ENCODE measurements at regions not wholly inside any gene's neighbourhood (a gene's known extent, or its start where the extent isn't known, plus 50 kb on each side); places are given as distances from the start of the nearest gene placed in this dataset.

DNA sequence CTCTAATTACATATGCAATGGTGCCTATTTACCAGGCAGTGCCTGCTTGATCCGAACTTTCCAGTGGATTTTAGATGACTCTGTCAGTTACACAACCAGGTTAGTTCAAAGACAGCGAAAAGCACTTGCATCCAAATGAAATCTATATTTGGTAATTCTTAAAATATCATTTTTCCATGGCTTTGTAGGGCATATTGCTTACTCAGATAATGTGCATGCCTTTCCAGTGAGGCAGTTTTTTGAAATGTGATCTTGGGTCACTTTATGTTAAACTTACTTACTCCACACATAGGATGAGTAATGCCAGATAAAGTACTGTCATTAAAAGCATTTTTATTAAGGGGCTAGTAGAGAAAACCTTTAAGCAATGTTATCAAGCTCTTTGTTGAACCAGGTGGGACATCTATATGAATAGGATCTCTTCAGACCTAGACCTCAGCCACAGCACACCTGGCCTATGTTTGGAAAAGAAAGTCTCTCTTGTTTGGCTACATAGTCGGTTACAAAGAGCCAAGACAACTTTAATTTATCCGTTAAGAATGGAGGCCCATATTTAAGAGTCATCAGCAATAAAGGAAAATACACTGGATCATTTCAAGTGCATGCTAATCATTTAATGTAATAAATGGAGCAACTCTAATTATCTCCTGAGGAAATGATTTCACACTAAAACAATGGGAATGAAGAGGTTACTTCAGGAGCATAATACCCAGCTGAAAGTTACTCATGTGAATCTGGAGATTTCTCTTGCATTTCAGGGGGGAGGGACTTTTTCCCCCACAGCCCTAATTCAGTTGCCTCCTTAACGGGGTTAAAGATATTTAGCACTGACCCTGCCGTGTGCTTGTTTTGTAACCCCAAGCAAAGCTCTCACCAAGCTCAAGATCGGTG, 56.3 kb upstream of the TMCO5A start:
- POLR2A ChIA-PET, result no interaction called here
- CTCF ChIA-PET, result interaction anchor here (0.7 kb wide), 1 partner anchor 13 kb away, joined by 3 read pairs; no protein-coding TSS in a partner anchor

DNA sequence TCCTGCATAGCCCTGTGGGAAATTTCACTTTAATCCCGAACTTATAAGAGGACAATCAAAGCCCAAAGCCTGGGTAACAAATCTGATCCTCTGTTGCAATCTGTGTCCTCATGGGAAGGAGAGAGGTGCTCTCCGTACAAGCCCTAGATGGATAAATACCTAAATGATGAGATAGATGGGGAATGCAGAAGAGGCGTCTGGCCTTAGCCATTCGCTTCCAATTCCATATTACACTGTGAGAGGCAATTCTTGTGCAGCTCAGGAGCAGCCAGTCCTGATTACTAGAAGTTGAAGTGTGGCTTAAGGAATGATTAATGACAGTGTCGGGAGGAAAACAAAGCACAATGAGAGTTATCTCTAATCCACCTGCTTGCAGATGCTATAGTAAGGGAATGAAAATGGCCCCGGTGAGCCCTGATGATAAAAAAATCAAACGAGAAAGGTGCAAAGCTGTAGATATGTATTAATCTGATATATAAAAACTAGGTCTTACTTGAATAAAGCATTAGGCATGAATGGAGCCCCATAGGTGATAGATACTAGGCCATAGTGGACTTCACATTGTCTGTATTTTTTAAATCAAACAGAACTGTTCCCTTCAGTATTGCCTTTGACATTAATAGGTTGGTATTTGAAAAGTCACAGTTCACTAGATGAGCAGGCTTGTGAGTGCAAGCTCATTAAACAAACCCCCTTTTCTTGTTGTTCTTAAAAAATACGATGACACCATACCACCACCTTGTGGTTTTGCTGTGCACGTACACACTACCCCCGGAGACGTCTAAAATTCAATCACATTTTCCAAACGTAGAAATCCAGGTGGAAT, 54.2 kb upstream of the TMCO5A start:
- ChIA-PET CTCF (interaction anchor here (0.6 to 3.0 kb wide), 12 partner anchors 10 to 741 kb away, joined by 3 to 21 read pairs (median 4); no protein-coding TSS in a partner anchor), POLR2A (no interaction called here)
- TF ChIP-seq BHLHE40 (IDR thresholded peaks at IDR 0.05; ENCODE audit: low read depth, low read length) (no peak), RAD21 (conservative IDR thresholded peaks at IDR 0.05 in 1 of 2, IDR thresholded peaks at IDR 0.05 in 1 of 2) (peak; percentile 70 to 71), KDM5A (IDR thresholded peaks at IDR 0.05) (no peak), FOSL2 (IDR thresholded peaks at IDR 0.05) (no peak), FOSL2 (CRISPR knock-in tag; IDR thresholded peaks at IDR 0.05) (no peak), RNF2 (IDR thresholded peaks at IDR 0.05; ENCODE audit: borderline replicate concordance, low read depth) (no peak), SMC3 (IDR thresholded peaks at IDR 0.05) (peak; percentile 60), PHF8 (IDR thresholded peaks at IDR 0.05; ENCODE audit: borderline replicate concordance, low read depth) (no peak)
- TF ChIP-seq, protein P1, sequence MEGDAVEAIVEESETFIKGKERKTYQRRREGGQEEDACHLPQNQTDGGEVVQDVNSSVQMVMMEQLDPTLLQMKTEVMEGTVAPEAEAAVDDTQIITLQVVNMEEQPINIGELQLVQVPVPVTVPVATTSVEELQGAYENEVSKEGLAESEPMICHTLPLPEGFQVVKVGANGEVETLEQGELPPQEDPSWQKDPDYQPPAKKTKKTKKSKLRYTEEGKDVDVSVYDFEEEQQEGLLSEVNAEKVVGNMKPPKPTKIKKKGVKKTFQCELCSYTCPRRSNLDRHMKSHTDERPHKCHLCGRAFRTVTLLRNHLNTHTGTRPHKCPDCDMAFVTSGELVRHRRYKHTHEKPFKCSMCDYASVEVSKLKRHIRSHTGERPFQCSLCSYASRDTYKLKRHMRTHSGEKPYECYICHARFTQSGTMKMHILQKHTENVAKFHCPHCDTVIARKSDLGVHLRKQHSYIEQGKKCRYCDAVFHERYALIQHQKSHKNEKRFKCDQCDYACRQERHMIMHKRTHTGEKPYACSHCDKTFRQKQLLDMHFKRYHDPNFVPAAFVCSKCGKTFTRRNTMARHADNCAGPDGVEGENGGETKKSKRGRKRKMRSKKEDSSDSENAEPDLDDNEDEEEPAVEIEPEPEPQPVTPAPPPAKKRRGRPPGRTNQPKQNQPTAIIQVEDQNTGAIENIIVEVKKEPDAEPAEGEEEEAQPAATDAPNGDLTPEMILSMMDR (IDR thresholded peaks at IDR 0.05), result peak; percentile 56
- TF ChIP-seq, protein P2, sequence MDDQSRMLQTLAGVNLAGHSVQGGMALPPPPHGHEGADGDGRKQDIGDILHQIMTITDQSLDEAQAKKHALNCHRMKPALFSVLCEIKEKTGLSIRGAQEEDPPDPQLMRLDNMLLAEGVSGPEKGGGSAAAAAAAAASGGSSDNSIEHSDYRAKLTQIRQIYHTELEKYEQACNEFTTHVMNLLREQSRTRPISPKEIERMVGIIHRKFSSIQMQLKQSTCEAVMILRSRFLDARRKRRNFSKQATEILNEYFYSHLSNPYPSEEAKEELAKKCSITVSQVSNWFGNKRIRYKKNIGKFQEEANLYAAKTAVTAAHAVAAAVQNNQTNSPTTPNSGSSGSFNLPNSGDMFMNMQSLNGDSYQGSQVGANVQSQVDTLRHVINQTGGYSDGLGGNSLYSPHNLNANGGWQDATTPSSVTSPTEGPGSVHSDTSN (IDR thresholded peaks at IDR 0.05), result no peak
- TF ChIP-seq, protein P3, sequence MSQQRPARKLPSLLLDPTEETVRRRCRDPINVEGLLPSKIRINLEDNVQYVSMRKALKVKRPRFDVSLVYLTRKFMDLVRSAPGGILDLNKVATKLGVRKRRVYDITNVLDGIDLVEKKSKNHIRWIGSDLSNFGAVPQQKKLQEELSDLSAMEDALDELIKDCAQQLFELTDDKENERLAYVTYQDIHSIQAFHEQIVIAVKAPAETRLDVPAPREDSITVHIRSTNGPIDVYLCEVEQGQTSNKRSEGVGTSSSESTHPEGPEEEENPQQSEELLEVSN (IDR thresholded peaks at IDR 0.05; ENCODE audit: borderline replicate concordance, low read depth), result no peak
- TF ChIP-seq, protein P4, sequence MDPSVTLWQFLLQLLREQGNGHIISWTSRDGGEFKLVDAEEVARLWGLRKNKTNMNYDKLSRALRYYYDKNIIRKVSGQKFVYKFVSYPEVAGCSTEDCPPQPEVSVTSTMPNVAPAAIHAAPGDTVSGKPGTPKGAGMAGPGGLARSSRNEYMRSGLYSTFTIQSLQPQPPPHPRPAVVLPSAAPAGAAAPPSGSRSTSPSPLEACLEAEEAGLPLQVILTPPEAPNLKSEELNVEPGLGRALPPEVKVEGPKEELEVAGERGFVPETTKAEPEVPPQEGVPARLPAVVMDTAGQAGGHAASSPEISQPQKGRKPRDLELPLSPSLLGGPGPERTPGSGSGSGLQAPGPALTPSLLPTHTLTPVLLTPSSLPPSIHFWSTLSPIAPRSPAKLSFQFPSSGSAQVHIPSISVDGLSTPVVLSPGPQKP (IDR thresholded peaks at IDR 0.05; ENCODE audit: low read depth, low read length), result no peak
- no peak for FAIRE-seq
- WGBS (ENCODE audit: missing lambda C conversion rate), result 17% methylated on average over 12 of the region's 12 CpGs
- Histone ChIP-seq H3K9me3 (no peaks in the 10 kb centered on the region), H3K4me2 (no peak overlapping the region), H3K27ac (no peak overlapping the region), H3K4me3 (no peak overlapping the region), H3K4me1 (no peaks in the 10 kb centered on the region)
- peak; percentile 0 to 22 for DNase-seq (ENCODE audit: low read depth in 1 of 2, low spot score in 1 of 2)
- peak in 1 of 2 experiments; percentile 63; a peak in 3 of 6 replicates for ATAC-seq

More for the DNA sequence above, 56.3 kb upstream of the TMCO5A start:
- 22% methylated on average over 7 of the region's 7 CpGs for WGBS (ENCODE audit: missing lambda C conversion rate)
- H3K4me2 ChIP-seq, result no peak overlapping the region
- no peak for TF ChIP-seq HOXB13 (CRISPR knock-in tag; IDR thresholded peaks at IDR 0.05; ENCODE audit: low read depth)
- TF ChIP-seq, protein P1 (IDR thresholded peaks at IDR 0.05), result no peak
- no peak for TF ChIP-seq MAFK (IDR thresholded peaks at IDR 0.05; ENCODE audit: partially characterized antibody)
- TF ChIP-seq, protein P5, sequence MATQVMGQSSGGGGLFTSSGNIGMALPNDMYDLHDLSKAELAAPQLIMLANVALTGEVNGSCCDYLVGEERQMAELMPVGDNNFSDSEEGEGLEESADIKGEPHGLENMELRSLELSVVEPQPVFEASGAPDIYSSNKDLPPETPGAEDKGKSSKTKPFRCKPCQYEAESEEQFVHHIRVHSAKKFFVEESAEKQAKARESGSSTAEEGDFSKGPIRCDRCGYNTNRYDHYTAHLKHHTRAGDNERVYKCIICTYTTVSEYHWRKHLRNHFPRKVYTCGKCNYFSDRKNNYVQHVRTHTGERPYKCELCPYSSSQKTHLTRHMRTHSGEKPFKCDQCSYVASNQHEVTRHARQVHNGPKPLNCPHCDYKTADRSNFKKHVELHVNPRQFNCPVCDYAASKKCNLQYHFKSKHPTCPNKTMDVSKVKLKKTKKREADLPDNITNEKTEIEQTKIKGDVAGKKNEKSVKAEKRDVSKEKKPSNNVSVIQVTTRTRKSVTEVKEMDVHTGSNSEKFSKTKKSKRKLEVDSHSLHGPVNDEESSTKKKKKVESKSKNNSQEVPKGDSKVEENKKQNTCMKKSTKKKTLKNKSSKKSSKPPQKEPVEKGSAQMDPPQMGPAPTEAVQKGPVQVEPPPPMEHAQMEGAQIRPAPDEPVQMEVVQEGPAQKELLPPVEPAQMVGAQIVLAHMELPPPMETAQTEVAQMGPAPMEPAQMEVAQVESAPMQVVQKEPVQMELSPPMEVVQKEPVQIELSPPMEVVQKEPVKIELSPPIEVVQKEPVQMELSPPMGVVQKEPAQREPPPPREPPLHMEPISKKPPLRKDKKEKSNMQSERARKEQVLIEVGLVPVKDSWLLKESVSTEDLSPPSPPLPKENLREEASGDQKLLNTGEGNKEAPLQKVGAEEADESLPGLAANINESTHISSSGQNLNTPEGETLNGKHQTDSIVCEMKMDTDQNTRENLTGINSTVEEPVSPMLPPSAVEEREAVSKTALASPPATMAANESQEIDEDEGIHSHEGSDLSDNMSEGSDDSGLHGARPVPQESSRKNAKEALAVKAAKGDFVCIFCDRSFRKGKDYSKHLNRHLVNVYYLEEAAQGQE (IDR thresholded peaks at IDR 0.05), result no peak
- TF ChIP-seq, protein P2 (IDR thresholded peaks at IDR 0.05), result no peak
- FAIRE-seq (no peak), ATAC-seq (no peak), DNase-seq (ENCODE audit: low read depth in 1 of 2, low spot score in 1 of 2) (no peak)
- no peak overlapping the region for H3K4me3 ChIP-seq
- no peaks in the 10 kb centered on the region for H3K4me1 ChIP-seq
- H3K27ac ChIP-seq, result no peak overlapping the region
- no peaks in the 10 kb centered on the region for H3K9me3 ChIP-seq

All from A549 (cell line).